ENCODE measurements at regions not wholly inside any gene's neighbourhood (a gene's known extent, or its start where the extent isn't known, plus 50 kb on each side); places are given as distances from the start of the nearest gene placed in this dataset.
"Not testable (repeated sequence)": the region's sequence is repeated elsewhere in the genome, so short reads cannot be mapped to it uniquely, and the experiment has no call there.

DNA sequence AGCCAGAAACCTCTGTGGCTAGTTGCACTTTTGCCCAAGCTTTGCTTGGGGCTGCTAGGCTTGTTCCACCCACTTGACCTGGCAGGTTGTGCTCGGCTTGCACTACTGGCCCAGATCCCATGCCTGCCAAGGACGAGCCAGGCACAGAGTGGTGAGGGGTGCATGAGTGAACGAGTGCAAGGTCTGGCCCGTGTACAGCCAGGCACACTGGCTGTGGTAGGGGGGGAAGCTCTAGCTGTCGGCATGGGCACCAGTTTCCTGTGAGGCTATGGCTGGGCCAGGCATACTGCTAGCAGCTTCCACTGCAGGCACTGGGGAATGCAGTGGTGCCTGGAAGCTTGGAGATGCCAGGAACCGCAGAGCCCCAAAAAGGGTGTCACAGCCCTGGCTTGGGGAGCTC is 210.4 kb downstream of the AKAIN1 start:
- TF ChIP-seq, protein P1, sequence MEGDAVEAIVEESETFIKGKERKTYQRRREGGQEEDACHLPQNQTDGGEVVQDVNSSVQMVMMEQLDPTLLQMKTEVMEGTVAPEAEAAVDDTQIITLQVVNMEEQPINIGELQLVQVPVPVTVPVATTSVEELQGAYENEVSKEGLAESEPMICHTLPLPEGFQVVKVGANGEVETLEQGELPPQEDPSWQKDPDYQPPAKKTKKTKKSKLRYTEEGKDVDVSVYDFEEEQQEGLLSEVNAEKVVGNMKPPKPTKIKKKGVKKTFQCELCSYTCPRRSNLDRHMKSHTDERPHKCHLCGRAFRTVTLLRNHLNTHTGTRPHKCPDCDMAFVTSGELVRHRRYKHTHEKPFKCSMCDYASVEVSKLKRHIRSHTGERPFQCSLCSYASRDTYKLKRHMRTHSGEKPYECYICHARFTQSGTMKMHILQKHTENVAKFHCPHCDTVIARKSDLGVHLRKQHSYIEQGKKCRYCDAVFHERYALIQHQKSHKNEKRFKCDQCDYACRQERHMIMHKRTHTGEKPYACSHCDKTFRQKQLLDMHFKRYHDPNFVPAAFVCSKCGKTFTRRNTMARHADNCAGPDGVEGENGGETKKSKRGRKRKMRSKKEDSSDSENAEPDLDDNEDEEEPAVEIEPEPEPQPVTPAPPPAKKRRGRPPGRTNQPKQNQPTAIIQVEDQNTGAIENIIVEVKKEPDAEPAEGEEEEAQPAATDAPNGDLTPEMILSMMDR (conservative IDR thresholded peaks at IDR 0.05; ENCODE audit: control insufficient read depth, insufficient read depth, low read depth, low read length), result no peak
- H3K4me3 ChIP-seq (ENCODE audit: control insufficient read depth, low read depth, low read length), result no peak overlapping the region
- no peak for DNase-seq (ENCODE audit: low read depth)

DNA sequence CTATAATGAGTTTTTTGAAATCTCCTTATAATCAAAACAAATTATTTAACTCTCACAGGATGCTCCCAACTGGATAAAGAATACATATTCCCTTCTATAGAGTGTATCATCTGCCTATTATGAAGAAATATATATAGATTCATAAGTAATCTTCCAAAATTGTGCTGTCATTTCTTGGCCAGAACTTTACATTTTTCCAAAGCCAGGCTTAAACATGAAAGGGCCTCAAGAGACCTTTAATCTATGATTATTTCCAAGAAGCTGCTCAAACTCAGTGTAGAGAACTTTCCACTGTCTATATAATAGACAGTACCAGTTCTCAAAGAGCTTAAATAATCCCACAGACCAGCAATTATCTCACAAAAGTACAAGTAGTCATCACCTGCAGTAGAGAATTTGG is 211.0 kb downstream of the AKAIN1 start:
- TF ChIP-seq, protein P1 (conservative IDR thresholded peaks at IDR 0.05; ENCODE audit: control insufficient read depth, insufficient read depth, low read depth, low read length), result no peak
- DNase-seq (ENCODE audit: low read depth), result no peak
- H3K4me3 ChIP-seq (ENCODE audit: control insufficient read depth, low read depth, low read length), result no peak overlapping the region

DNA sequence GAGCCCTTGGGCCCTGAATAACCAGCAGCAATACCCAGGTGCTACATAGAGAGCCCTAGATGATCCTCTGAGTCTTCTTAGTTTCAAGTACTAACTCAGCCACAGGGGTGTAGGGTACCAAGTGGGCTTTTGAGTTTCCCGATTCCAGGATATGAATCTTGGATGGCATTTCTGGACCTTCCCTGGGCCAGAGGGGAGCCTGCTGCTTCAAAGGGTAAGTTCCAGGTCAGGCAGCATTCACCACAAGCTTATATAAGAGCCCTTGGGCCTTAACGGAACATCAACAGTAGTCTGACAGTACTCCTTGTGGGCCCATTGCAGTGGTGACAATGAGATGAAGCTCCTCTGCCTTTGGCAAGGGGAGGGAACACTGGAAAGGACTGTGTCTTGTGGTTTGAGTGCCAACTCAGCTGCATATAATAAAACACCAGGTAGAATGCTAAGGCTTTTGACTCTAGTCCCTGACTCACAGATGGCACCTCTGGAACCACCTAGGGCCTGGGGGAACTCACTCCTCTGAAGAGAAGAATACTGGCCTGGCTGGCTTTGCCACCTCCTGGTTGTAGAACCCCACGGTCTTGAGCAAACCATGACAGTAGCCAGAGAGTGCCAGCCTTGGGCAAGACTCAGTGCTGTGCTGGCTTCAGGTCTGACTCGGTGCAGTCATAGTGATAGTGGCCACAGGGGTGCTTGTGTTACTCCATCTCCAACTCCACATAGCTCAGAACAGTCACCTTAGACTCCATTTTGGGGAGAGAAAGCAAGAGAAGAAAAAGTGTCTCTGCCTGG is 235.7 kb downstream of the AKAIN1 start:
- TF ChIP-seq, protein P1 (conservative IDR thresholded peaks at IDR 0.05; ENCODE audit: control insufficient read depth, insufficient read depth, low read depth, low read length), result no peak
- no peak overlapping the region for H3K4me3 ChIP-seq (ENCODE audit: control insufficient read depth, low read depth, low read length)
- no peak for DNase-seq (ENCODE audit: low read depth)

DNA sequence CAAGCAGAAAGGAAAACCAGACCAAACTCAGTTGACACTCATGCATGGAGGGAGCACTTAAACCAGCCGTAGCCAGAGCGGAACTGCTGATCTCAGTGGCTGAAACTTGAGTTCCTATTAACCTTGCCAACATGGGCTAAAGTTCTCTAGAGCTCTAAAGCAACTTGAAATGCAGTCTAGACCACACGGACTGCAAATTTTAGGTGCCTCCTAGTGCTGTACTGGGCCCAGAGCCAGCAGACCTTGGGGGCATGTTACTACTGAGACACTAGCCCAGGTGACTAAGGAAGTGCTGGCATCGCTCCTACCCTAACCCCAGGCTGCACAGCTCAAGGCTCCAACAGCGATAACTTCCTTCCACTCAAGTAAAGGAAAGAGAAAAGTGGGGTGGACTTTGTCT is 236.5 kb downstream of the AKAIN1 start:
- TF ChIP-seq, protein P1 (conservative IDR thresholded peaks at IDR 0.05; ENCODE audit: control insufficient read depth, insufficient read depth, low read depth, low read length), result no peak
- no peak for DNase-seq (ENCODE audit: low read depth)
- H3K4me3 ChIP-seq (ENCODE audit: control insufficient read depth, low read depth, low read length), result no peak overlapping the region

DNA sequence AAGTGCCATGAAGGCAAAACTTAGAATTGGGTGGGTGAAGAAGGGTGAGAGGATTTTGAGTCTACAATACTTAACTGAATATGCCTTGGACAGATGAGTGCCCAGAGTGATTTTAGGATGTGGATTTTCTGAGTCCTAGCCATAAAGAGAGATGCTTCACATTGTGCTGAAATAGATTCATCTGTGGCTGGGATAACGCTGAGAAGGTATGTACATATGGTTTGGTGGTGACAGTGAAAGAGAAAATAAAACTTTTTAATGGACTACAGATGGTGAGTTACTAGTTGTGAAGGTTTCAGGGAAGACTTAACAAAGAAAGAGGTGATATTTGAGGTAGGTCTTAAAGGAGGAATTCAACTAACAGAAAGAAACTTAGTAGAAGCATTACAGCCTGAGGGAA is 265.8 kb downstream of the AKAIN1 start:
- no peak for DNase-seq (ENCODE audit: low read depth)
- H3K4me3 ChIP-seq (ENCODE audit: control insufficient read depth, low read depth, low read length), result no peak overlapping the region
- TF ChIP-seq, protein P1 (conservative IDR thresholded peaks at IDR 0.05; ENCODE audit: control insufficient read depth, insufficient read depth, low read depth, low read length), result no peak

DNA sequence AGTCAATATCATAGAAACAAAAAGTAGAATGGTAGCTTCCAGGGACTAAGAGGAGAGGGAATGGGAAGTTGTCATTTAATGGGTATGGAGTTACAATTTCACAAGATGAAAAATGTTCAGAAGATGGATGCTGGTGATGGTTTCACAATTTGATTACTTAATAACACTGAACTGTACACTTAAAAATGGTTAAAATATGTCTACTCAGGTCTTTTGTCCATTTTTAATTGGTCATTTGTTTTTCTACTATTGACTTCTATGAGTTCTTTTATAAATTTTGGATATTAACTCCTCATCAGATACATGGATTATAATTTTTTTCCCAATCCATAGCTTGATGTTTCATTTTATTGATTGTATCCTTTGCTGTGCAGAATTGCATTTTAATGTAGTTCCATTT is 275.5 kb downstream of the AKAIN1 start:
- no peak overlapping the region for H3K4me3 ChIP-seq (ENCODE audit: control insufficient read depth, low read depth, low read length)
- TF ChIP-seq, protein P1 (conservative IDR thresholded peaks at IDR 0.05; ENCODE audit: control insufficient read depth, insufficient read depth, low read depth, low read length), result no peak
- DNase-seq (ENCODE audit: low read depth), result no peak

DNA sequence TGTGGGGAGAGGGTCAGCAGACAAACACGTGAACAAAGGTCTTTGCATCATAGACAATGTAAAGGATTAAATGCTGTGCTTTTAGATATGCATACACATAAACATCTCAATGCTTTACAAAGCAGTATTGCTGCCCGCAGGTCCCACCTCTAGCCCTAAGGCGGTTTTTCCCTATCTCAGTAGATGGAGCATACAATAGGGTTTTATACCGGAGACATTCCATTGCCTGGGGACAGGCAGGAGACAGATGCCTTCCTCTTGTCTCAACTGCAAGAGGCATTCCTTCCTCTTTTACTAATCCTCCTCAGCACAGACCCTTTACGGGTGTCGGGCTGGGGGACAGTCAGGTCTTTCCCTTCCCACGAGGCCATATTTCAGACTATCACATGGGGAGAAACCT is 279.5 kb downstream of the AKAIN1 start:
- not testable (repeated sequence) for H3K4me3 ChIP-seq (ENCODE audit: control insufficient read depth, low read depth, low read length); DNase-seq (ENCODE audit: low read depth)
